ENCODE measurements at regions not wholly inside any gene's neighbourhood (a gene's known extent, or its start where the extent isn't known, plus 50 kb on each side); places are given as distances from the start of the nearest gene placed in this dataset.

DNA sequence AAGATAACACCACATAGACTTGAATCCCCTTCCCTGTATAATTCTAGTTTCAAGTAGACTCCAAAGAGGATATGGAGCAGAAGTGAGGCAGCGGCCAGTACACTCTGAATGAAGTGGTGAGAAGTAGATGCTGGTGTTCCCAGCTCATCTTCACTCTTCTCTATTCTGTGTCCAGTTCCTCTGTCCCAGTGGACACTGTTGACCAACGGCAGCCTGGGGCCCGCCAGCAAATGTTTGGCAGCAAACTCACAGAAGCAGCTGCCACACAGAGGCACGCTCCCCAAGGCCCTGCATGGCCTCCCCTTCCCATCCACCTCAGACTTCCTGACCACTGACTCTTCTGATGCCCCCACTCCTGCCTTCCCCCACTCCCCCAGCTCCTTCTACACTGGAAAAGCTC, 358.9 kb upstream of the ID4 start:
- no peak for DNase-seq

DNA sequence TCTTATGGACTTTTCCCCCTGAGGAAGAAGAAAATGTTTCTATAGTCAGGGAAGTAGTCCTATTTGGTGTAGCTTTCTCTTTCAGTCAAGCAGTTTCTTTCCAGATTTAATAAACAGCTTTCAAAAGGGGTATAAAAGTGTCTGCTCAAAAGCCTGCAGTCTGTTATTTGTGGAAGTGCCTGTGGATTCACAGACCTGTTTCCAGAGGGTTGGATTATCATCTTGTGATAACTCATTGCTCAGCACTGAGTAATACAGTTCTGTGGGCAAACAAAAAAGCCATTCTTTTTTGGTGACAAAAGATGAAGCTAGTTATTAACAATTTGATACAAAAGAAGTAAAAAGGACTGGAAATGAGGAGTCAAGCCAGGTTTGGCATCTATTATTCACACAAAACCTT, 358.2 kb upstream of the ID4 start:
- DNase-seq = no peak

DNA sequence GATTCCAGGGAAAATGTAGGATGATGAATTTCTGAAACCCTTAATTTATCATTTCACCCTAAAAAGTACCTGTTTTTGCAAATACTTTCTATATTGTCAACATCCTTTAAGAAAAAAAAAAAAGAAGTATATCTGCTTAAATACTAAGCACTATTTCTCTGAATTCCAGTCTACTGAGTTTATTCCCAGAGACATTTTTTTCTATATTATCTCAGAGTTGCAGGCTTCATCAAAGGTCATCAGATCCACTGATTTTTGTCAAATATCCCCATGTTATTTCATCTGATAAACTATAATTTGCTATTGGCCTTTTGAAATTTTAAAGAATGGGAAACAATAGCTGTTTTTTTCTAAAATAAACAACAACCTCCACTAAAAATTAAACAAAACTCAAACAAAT, 357.6 kb upstream of the ID4 start:
- DNase-seq = no peak

DNA sequence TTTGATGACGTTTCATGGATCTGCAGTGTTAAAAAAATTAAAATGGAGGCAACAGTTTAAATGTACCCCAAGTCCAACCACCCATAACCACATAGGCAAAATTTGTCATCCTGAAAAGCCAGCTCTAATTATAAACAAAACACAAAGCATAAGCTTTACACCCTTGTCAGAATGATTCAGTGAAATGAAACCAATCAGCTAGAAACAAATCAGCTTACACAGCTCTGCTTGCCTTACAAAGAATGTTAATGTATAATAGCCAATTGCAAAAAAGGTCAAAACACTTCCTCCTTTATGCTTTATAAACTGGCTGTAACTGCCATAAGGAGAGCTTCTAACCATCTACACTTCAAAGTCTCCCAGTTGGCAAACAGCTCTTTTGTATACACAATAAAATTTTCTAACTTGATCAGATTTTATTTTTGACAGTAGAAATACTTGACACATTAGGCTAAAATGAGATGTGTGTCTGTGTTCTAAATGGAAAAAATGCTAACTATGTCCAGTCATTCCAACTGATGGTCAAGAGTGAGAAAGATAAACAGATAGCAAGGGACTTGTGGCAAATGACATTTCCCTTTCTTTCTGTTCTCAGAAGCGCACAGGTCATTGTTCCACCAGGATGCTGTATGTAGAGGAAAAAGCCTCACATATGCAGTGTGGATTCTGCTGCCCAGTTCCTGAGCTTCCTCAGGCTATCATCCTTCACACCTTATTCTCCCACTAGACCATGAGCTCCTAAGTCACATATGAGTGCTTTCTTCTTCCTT, 344.3 kb upstream of the ID4 start:
- DNase-seq = no peak

DNA sequence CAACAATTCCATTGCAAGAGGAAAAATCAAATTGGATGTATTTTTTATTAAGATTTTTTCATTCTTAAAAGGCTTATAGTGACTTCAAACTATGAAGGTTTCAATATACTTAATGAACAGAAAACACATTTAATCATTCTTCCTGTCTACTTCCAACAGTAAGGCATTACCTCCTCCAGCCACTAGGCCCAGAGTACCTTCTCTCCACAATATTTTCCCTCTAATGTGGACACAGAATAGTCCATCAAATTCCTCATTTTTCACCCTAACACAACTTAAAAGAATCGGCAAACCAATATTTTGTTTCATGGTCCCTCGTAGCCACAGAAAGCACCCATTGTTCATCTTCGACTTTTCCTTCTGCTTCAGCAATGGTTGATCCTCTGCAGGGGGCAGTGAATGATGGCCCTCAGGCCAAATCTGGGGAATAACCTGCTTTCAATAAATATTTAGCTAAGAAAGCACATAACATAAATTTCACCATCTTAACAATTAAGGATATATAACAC, 335.4 kb upstream of the ID4 start:
- DNase-seq = no peak

DNA sequence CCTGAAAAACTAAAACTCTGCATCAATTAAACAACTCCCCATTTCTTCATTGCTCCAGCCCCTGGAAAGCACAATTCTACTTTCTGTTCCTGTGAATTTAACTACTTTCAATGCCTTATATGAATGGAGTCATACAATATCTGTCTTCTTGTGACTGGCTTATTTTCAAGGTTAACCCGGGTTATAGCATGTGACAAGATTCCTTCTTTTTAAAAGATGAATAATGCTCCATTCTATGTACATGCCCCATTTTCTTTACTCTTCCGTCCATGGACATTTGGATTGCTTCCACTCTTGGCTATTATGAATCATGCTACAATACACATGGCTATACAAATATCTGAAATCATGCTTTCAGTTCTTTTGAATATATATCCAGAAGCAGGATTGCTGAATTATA, 334.9 kb upstream of the ID4 start:
- no peak for DNase-seq

DNA sequence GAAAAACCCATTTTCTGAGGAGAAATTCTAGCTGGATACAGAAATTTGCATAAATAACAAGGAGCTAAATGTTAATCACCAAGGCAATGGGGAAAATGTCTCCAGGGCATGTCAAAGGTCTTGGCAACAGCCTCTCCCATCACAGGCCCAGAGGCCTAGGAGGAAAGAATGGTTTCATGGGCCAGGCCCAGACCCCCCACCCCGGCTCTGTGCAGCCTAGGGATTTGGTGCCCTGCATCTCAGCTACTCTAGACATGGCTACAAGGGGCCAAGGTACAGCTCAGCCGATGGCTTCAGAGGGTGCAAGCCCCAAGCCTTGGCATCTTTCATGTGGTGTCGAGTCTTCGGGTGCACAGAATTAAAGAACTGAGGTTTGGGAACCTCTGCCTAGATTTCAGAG, 321.2 kb upstream of the ID4 start:
- DNase-seq = no peak

DNA sequence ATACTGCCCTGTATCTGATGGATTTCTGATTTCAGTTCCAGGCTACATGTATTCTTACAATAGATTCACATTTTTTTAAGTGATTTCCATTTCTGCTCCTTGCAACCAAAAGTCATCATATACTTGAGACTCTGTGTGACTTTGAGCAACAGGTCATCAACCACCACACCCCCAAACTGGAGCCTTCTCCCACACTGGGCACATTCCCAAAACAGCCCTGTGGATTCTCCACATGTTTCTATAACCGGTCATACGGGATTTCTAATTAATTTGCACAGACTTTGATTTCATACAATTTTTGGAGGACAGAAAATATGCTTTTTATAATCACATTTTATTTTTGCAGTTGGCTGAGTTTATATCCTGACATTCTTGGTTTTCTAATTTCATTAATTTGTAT, 317.2 kb upstream of the ID4 start:
- DNase-seq = no peak

DNA sequence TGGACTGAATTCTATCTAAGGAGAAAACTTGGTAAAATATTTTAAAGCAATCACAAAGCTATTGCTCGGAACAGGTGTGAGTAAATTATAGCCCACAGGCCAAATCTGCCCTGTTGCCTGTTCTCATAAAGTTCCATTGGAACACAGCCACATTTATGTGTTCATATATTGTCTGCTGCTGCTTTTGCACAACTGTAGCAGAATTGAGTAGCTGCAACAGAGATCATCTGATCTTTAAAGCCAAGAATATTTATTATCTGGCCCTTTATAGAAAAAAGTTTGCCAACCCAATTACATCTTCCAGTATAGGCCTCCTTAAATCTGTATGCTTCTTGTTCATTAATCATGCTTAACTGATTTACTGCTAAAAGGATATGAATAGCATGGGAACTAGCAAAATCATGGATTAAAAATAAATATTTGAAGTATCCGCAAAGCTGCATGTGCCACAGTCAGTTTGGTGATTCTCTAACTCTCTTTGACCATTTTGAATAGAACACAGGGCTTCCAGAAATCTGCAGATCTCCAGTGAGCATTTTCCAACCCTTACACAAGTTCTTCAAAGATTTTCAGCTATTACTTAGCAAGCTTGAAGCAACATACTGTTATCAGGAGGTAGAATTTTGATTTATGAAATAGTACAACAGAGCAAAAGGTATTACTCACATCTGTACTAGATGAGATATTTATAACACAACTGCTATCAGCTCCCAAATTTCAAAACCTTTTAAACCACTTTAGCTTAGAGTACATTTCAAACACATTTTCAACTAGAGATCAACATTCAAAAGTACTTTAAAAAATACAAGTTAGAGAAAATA, 312.6 kb upstream of the ID4 start:
- DNase-seq = no peak

DNA sequence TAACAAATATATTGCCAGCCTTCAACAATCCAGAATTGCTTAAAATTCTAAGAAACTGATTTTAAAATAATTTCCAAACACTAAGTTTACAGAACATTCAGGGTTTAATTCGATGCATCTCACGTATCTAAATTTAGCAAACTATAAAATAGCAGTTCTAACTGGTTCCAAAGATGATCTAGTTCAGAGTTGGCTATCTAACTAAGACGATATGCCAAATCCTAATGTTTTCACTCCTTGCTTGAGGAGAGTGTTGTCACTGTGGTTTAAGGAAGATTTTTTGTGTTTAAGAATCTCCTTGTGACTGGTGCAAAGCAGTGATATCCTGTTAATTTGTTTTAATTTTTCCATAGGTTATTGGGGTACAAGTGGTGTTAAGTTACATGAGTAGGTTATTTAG, 311.5 kb upstream of the ID4 start:
- DNase-seq = no peak

DNA sequence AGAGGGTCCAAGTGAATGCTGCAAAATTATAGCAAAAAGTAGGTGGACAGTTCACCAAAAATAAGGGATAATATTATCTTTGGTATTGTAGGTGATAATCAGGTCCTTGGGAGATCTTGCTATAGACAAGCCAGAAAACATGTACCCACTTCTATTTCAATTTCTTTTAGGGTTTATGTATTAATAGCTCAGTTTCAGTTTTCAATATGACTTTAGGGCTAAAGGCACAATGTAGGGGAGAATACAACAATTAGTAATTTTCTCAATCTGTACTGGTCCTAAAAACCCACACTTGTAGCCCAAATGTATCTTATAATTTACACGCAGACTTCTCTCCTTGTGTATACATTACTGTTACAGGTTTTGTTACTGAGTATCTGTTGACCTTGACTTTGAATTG, 307.0 kb upstream of the ID4 start:
- no peak for DNase-seq

DNA sequence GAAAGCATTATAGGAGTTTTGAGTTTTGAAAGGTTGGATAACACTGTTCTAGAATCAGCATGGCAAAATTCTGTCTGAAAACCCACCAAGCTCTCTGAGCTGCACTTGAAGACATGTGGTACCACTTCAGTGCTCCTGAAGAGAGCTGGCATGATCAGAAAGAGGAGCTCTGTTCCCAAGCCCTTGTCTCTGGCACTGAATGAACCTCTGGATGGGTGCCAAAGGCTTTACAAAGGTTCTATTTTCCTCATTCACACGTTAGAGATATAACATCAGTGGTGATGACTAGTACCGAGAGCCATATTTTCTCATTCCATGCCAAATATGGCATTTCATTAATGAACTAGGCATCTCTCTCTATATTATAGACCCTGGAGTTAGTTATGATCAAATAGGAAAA, 301.8 kb upstream of the ID4 start:
- no peak for DNase-seq

DNA sequence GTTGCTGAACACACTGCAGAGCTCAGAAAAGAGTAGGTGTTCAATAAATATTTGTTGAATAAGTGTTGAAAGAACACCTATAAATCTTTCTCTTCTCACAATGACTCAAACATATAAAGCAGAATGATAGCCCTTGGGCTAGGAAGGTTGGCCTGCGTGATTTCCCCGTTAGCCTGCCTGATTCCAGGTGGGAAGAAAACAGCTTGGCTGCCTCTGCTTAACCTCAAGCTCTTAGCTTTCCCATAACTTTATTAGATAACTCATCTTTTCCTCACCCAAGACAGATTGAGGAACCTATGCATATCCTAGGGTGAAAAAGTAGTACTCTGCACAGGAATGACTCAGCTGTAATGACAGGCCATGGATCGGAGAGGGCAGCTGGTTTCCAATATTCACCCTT, 300.3 kb upstream of the ID4 start:
- no peak for DNase-seq

DNA sequence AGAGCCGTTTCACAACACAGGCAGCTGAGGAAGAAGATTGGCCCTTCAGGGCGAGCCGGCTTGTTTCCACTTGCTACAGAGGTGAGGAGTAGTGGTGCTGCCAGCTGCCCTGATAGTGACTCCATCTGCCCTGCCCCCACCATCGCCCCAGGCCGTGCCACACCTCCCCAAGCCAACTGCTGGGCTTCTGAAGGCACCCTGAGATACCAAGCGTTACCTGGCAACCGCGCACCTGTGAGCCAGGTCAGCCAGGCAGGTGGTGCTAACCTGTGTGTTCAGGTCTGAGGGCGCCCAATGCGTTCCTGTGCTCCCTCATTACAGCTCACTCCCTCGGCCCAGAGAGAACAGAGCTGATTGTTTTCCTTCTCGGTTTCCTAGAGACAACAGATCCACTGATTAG, 299.1 kb upstream of the ID4 start:
- DNase-seq = peak; percentile 88

DNA sequence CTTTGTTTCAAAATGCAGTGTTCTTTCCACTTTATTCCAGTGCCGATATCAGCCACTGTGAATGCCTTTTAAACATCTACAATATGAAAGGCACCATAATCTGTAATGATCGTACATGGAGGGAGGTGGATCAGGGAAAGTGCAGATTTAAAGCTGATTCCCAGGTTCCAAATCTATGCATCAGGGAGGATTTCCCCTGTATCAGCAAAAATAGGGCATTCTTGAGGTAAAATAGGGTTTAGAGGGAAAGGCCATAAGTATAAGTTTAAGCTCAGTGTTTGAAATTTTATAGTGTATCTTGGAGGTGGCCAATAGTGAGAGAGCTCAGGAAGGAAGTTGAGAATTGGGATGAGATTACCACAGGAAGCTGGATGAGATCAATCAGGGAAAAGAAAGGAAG, 289.7 kb upstream of the ID4 start:
- DNase-seq = no peak

DNA sequence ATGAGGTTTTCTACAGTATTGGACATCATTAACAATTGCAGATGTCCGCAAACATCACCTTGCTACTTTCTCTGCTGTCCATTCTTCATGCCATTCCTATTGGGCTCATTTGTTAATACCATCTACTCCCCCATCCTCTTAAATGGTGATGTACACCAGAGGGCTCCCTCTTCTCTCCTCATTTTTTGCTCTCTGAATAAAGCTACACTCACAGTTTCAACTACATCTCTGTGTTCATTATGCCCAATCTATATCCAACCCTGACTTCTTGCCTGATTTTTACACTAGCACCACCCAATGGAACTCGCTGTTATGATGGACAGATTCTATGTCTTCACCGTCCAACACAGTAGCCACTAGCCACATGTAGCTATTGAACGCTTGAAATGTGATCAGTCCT, 288.1 kb upstream of the ID4 start:
- no peak for DNase-seq

DNA sequence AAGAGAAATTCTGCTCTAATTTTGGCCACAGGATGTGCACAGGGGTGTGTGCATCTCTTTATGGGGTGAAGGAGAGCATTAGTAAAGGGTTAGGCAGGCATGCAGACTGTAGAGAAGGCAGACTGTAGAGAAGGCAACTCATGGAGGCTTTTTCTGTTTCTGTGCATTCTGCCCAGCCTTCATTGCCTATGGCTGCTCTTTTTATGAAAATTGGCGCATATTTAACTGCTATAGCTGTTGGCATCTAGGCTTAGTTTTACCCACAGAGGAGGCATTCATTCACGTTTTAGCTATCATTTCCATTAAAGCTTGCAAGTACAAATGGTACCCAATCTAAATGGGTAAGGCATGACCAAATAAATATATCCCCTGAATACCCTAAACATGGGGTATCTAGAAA, 286.8 kb upstream of the ID4 start:
- no peak for DNase-seq

DNA sequence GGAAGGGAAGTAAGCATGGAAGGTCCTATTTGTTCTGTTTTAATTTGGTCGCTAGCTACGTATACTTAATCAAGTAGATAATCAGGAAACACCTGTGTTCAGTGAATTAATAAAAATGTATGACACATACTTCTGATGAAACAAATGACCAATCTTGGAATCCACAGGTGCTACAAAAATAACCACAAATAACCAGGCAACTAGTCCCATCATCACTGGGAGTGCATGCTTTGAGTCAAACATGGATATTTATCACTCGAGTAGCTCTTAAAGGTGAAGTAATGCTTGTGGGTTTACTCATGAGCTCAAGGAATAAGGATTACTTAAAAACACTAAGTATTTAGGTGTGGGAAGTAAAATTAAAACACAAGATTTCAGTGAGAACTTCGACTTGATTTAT, 285.6 kb upstream of the ID4 start:
- no peak for DNase-seq

DNA sequence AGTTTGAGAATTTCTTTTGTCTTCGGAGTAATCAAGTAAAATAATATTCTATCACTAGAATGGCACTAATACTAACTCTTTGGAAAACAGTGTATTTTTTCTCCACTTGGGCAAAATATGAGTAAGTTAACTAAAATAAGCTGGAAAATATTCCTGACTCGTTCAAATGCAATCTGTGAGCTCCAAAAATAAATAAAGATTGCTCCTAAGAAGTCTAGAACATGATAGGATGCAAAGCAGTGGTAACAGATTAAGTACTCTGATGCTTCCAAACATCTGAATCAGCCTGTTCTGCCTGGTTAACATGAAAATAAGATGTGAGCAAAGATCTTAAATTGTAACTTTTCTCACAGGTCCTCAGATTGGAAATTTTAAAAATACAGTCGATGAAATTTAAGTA, 285.1 kb upstream of the ID4 start:
- no peak for DNase-seq

DNA sequence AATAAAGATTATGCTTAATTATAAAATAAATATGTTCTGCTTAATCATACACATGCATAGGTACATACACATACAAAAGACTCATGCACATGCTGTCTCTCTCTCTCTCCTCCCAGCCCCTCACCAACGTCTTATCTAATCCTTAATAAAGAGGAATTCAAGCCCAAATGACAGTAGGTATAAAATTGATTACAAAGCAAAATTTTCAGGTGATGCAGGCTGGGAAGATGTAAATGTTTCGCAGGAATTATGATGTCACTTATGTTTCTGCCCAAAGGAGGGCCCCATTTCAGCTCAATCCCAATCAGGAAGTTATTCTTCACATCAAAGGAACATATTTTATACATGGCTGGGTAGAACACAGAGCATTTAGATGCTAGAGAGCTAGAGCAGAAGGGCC, 284.6 kb upstream of the ID4 start:
- DNase-seq = no peak

DNA sequence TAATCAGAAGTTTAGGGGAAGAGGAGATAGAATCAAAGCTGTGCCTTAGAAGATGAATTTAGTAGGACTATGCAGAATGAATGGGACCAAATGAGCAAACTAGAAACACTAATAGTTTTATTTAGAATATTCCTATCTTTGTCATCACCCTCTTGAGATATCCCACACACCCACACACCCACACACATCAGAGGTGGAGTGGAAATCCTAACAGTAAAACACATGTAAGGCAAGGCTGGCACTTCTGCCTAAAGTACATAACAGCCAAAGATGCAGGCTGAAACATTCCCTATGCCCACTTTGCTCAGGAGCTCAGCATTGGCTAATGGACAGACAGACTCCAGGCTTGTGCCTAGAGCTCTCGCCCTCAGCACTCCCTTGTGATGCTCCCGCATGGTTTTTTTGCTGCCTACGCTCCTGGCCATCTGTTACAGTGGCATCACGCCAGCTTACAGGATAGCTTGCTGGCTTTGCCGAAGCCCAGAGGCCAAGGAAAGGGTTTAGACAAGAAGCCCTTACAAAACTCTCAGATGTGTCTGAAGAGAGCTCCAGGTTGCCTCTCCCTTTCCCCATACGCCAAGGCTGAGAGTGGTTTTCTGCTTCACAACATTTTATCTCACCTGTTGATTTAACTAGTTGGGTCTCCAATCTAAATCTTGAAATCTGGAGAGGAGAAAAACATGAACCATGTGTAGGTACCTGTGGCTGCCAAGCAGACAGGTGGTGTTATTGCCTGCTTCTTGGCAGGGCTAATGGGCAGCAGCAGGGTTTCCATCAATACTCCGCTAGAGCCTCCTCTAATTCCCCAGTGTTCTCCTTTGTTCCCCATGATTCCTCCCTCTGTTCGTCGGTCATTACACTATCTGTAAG, 282.6 kb upstream of the ID4 start:
- no peak for DNase-seq

DNA sequence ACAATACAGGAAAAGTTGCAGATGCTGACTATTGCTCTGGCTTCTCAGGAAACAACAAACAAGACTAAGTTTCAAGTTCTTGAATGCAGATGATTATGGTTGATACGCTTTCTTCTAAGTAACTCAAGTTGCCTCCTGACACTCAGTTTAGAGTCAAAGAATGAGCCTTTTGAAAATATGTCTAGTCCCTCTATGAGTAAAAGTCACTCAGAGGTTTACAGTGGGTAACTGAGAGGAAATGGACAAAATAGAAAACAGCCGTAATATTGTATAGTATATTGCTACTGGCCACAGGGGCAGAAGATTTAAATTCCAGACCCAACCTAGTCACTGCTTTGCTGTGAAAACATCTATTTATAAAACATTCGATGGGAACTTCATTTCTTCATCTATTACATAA, 280.0 kb upstream of the ID4 start:
- DNase-seq = no peak

DNA sequence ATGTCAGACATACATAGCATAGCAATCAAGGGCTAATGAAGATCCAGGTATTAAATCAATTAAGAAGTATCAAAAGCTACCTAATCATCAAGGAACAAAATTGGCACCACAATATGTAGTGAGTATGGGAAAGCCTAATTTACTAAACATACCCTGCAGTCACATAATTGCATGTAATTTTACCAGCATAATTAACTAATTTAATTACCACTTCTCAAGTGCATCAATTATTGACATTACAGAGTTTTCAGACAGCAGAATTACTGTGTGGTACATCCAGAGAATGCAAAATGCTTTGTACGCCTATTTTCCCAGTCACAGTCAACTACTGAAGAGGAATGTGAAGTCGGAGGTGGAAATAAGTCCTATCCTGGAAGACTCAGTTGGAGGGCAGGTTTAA, 279.0 kb upstream of the ID4 start:
- no peak for DNase-seq

DNA sequence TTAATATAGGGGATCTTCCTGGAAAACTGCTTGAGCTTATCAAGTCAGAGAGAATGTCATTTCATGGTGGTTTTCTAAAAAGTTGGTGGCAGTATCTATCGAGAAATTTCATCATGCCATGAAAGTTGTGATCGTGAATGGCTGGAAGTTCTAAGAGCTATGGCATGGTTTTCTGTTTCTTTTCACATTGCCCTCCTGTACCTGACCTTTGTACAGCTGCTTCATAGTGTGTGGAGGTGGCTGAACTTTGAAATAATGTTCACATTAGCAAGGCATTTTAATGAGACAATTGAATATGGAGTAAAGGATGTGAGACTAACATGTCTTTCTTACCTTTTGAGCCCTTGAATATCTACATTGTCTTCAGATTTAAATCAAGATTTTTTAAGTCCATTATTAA, 278.2 kb upstream of the ID4 start:
- no peak for DNase-seq

Data from NCI-H1436 treated with DMSO at 0.1 percent for 48 hours (cell line).